ENCODE measurements at regions not wholly inside any gene's neighbourhood (a gene's known extent, or its start where the extent isn't known, plus 50 kb on each side); places are given as distances from the start of the nearest gene placed in this dataset.

- no peaks in the 10 kb centered on the region for H3K4me1 ChIP-seq (ENCODE audit: control insufficient read depth in 1 of 2, insufficient read depth in 2 of 2, low read length in 2 of 2)
- H3K79me2 ChIP-seq (ENCODE audit: insufficient read depth, low read length): no peaks in the 10 kb centered on the region
- Mint-ChIP-seq H3K4me3 (no peak overlapping the region), H3K27me3 (ENCODE audit: low read depth in 3 of 3) (no peaks in the 10 kb centered on the region), H3K4me1 (no peaks in the 10 kb centered on the region), H3K9me3 (peaks cover 0 to 5% (median 0%) of the 10 kb centered on the region in 7 donors), H3K36me3 (no peaks in the 10 kb centered on the region), H3K27ac (no peak overlapping the region)
- no peak overlapping the region for H2AFZ ChIP-seq (ENCODE audit: insufficient read depth, low read depth, low read length, poor library complexity, severe bottlenecking)
- H3K9ac ChIP-seq (ENCODE audit: insufficient read depth, low read length, poor library complexity, severe bottlenecking): no peak overlapping the region
- no peak for TF ChIP-seq CTCF (IDR thresholded peaks at IDR 0.05)
- intact Hi-C loops (cut with micrococcal nuclease): no loop called here
- H3K27ac ChIP-seq (ENCODE audit: low read depth in 1 of 2, low read length in 2 of 2): no peak overlapping the region
- H4K20me1 ChIP-seq (ENCODE audit: insufficient read depth, low read length): no peaks in the 10 kb centered on the region
- no peak for DNase-seq
- no peaks in the 10 kb centered on the region for H3K9me3 ChIP-seq (replicated peaks in 1 of 2; ENCODE audit: control insufficient read depth in 1 of 2, insufficient read depth in 1 of 2, low read length in 2 of 2)
- no peak overlapping the region for H3K4me2 ChIP-seq (replicated peaks; ENCODE audit: extremely low read depth, low read length, poor library complexity, severe bottlenecking)
- H3K4me3 ChIP-seq (replicated peaks in 1 of 3; ENCODE audit: low read depth in 2 of 3, low read length in 3 of 3): no peak overlapping the region
- H3K36me3 ChIP-seq (replicated peaks in 1 of 2; ENCODE audit: control insufficient read depth in 1 of 2, insufficient read depth in 2 of 2, low read length in 2 of 2): no peaks in the 10 kb centered on the region
- H3K27me3 ChIP-seq (ENCODE audit: control insufficient read depth in 2 of 2, insufficient read depth in 2 of 2, low read length in 2 of 2): no peaks in the 10 kb centered on the region
- no CpG with 5 or more reads among the region's 3 CpGs for WGBS (ENCODE audit: insufficient coverage)
Measured at GRCh38 chr4:31374256-31374960, 654.2 kb downstream of the PCDH7 start.

GRCh38 chr4:31375936-31376335 lies 655.8 kb downstream of the PCDH7 start:
- intact Hi-C loops (cut with micrococcal nuclease): no loop called here
- no peaks in the 10 kb centered on the region for H3K4me1 ChIP-seq (ENCODE audit: control insufficient read depth in 1 of 2, insufficient read depth in 2 of 2, low read length in 2 of 2)
- no peak overlapping the region for H3K9ac ChIP-seq (ENCODE audit: insufficient read depth, low read length, poor library complexity, severe bottlenecking)
- H2AFZ ChIP-seq (ENCODE audit: insufficient read depth, low read depth, low read length, poor library complexity, severe bottlenecking): no peak overlapping the region
- Mint-ChIP-seq H3K9me3 (peaks cover 0 to 7% (median 0%) of the 10 kb centered on the region in 7 donors), H3K27ac (no peak overlapping the region), H3K27me3 (ENCODE audit: low read depth in 3 of 3) (no peaks in the 10 kb centered on the region), H3K4me1 (no peaks in the 10 kb centered on the region), H3K36me3 (no peaks in the 10 kb centered on the region), H3K4me3 (no peak overlapping the region)
- no peaks in the 10 kb centered on the region for H4K20me1 ChIP-seq (ENCODE audit: insufficient read depth, low read length)
- TF ChIP-seq CTCF (IDR thresholded peaks at IDR 0.05): no peak
- H3K36me3 ChIP-seq (replicated peaks in 1 of 2; ENCODE audit: control insufficient read depth in 1 of 2, insufficient read depth in 2 of 2, low read length in 2 of 2): no peaks in the 10 kb centered on the region
- H3K9me3 ChIP-seq (replicated peaks in 1 of 2; ENCODE audit: control insufficient read depth in 1 of 2, insufficient read depth in 1 of 2, low read length in 2 of 2): no peaks in the 10 kb centered on the region
- 68% methylated on average over 4 of the region's 5 CpGs for WGBS (ENCODE audit: insufficient coverage)
- H3K4me3 ChIP-seq (replicated peaks in 1 of 3; ENCODE audit: low read depth in 2 of 3, low read length in 3 of 3): no peak overlapping the region
- no peak overlapping the region for H3K27ac ChIP-seq (ENCODE audit: low read depth in 1 of 2, low read length in 2 of 2)
- H3K4me2 ChIP-seq (replicated peaks; ENCODE audit: extremely low read depth, low read length, poor library complexity, severe bottlenecking): no peak overlapping the region
- H3K27me3 ChIP-seq (ENCODE audit: control insufficient read depth in 2 of 2, insufficient read depth in 2 of 2, low read length in 2 of 2): no peaks in the 10 kb centered on the region
- no peaks in the 10 kb centered on the region for H3K79me2 ChIP-seq (ENCODE audit: insufficient read depth, low read length)
- DNase-seq: no peak
